ENCODE measurements at regions not wholly inside any gene's neighbourhood (a gene's known extent, or its start where the extent isn't known, plus 50 kb on each side); places are given as distances from the start of the nearest gene placed in this dataset.

- ATAC-seq (no peak), DNase-seq (ENCODE audit: low read depth, low spot score) (no peak)
- H3K4me1 ChIP-seq (ENCODE audit: control insufficient read depth, insufficient read depth, low read length): no peaks in the 10 kb centered on the region
- no peaks in the 10 kb centered on the region for H3K9me3 ChIP-seq (ENCODE audit: control insufficient read depth, insufficient read depth, low read depth, low read length)
- BruUV-seq (replicated peaks): no TSS peak
- TF ChIP-seq REST (IDR thresholded peaks at IDR 0.05; ENCODE audit: insufficient read depth in 1 of 2, low read depth in 2 of 2, low read length in 1 of 2) (no peak), POLR2AphosphoS5 (IDR thresholded peaks at IDR 0.05; ENCODE audit: low read depth, low read length) (no peak), CTCF (IDR thresholded peaks at IDR 0.05) (no peak)
- H3K27ac ChIP-seq (ENCODE audit: low read length): no peak overlapping the region
- in situ Hi-C loops (cut with HindIII; ENCODE audit: low pct_unique_long_range_greater_than_20kb, low sequenced_read_pairs): no loop called here
- no peaks in the 10 kb centered on the region for H3K36me3 ChIP-seq (ENCODE audit: control insufficient read depth, insufficient read depth, low read length)
- intact Hi-C loops (cut with micrococcal nuclease; ENCODE audit: unreplicated experiment): no loop called here
- H3K27me3 ChIP-seq (ENCODE audit: control insufficient read depth, insufficient read depth, low read length): no peaks in the 10 kb centered on the region
- ChIA-PET CTCF (no interaction called here), POLR2A (no interaction called here)
- no peak overlapping the region for H3K4me3 ChIP-seq (ENCODE audit: low read depth in 2 of 2, low read length in 2 of 2)
Measured at GRCh38 chr2:15754703-15755099, 163.0 kb downstream of the DDX1 start.

DNA sequence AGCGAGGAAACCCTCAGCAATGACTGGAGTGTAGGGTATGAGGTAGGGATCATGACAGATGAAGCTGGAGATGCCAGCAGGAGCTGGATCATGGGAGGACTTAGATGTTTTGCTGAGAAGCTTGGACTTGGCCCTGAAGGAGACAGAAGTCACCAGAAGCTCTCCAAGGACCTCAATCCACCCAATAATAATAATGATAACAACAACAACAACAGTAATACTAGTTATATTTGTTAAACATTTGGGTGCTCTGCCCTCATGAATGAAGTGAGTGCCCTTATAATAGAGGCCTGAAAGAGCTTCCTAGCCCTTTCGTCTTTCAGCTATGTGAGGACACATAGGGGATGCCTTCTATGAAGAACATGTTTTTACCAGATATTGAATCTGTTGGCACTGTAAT is 163.9 kb downstream of the DDX1 start:
- POLR2A ChIA-PET: no interaction called here
- no peaks in the 10 kb centered on the region for H3K4me1 ChIP-seq (ENCODE audit: control insufficient read depth, insufficient read depth, low read length)
- BruUV-seq (replicated peaks): no TSS peak
- H3K27me3 ChIP-seq (ENCODE audit: control insufficient read depth, insufficient read depth, low read length): no peaks in the 10 kb centered on the region
- TF ChIP-seq REST (IDR thresholded peaks at IDR 0.05; ENCODE audit: insufficient read depth in 1 of 2, low read depth in 2 of 2, low read length in 1 of 2): no peak
- no peak for TF ChIP-seq TCF7L2 (IDR thresholded peaks at IDR 0.05; ENCODE audit: low read depth, low read length)
- TF ChIP-seq POLR2AphosphoS5 (IDR thresholded peaks at IDR 0.05; ENCODE audit: low read depth, low read length): no peak
- TF ChIP-seq SIN3A (IDR thresholded peaks at IDR 0.05; ENCODE audit: borderline replicate concordance, insufficient read depth, low read depth, low read length): no peak
- TF ChIP-seq CTCF (IDR thresholded peaks at IDR 0.05): no peak
- H3K9me3 ChIP-seq (ENCODE audit: control insufficient read depth, insufficient read depth, low read depth, low read length): no peaks in the 10 kb centered on the region
- H3K27ac ChIP-seq (ENCODE audit: low read length): no peak overlapping the region
- CTCF ChIA-PET: no interaction called here
- intact Hi-C loops (cut with micrococcal nuclease; ENCODE audit: unreplicated experiment) (no loop called here), in situ Hi-C loops (cut with HindIII; ENCODE audit: low pct_unique_long_range_greater_than_20kb, low sequenced_read_pairs) (no loop called here)
- H3K4me3 ChIP-seq (ENCODE audit: low read depth in 2 of 2, low read length in 2 of 2): no peak overlapping the region
- no peak for ATAC-seq
- H3K36me3 ChIP-seq (ENCODE audit: control insufficient read depth, insufficient read depth, low read length): no peaks in the 10 kb centered on the region
- no peak for DNase-seq (ENCODE audit: low read depth, low spot score)
